ENCODE measurements at regions not wholly inside any gene's neighbourhood (a gene's known extent, or its start where the extent isn't known, plus 50 kb on each side); places are given as distances from the start of the nearest gene placed in this dataset.

DNA sequence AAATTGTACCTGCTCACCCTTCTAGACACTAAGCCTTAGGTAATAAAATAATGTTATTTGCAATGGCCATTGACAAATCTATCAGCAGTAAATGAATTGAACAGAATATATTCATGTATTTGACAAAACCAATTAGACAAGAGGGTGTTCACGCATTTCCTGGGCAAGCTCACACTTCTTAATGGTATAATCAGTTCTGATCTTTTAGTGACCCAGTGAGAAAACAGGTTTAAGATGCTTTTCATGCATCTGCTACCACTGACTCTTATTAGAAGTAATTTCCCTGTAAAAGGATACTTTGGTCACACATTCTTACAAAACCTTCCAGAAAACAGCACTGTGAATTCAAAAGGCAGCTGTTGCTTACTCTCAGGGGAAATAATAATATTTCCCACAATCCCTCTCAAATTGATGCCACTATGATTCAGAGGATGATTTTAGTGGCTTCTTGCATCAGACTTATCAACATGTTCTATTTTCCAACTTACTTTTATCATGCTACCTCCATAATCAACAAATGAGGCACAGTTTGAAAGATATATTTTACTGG is 313.9 kb upstream of the NWD2 start:
- TF ChIP-seq, protein P1, sequence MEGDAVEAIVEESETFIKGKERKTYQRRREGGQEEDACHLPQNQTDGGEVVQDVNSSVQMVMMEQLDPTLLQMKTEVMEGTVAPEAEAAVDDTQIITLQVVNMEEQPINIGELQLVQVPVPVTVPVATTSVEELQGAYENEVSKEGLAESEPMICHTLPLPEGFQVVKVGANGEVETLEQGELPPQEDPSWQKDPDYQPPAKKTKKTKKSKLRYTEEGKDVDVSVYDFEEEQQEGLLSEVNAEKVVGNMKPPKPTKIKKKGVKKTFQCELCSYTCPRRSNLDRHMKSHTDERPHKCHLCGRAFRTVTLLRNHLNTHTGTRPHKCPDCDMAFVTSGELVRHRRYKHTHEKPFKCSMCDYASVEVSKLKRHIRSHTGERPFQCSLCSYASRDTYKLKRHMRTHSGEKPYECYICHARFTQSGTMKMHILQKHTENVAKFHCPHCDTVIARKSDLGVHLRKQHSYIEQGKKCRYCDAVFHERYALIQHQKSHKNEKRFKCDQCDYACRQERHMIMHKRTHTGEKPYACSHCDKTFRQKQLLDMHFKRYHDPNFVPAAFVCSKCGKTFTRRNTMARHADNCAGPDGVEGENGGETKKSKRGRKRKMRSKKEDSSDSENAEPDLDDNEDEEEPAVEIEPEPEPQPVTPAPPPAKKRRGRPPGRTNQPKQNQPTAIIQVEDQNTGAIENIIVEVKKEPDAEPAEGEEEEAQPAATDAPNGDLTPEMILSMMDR (IDR thresholded peaks at IDR 0.05 in 4 of 5, conservative IDR thresholded peaks at IDR 0.05 in 1 of 5): no peak
- no peak for TF ChIP-seq POLR2A (IDR thresholded peaks at IDR 0.05)

All from gastrocnemius medialis (tissue), 4 donors.